ENCODE measurements at regions not wholly inside any gene's neighbourhood (a gene's known extent, or its start where the extent isn't known, plus 50 kb on each side); places are given as distances from the start of the nearest gene placed in this dataset.
"Not testable (repeated sequence)": the region's sequence is repeated elsewhere in the genome, so short reads cannot be mapped to it uniquely, and the experiment has no call there.

DNA sequence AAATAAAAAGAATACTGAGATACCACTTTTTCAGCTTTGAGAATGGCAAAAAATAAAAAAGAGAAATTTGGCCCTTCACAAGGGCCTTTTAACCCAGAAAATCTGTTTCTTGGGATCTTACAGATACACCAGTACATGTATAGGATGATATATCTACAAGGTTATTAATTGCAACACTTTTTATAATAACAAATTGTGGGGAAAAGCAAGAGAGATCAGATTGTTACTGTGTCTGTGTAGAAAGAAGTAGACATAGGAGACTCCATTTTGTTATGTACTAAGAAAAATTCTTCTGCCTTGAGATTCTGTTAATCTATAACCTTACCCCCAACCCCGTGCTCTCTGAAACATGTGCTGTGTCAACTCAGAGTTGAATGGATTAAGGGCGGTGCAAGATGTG is 378.7 kb downstream of the KIF2B start:
- not testable (repeated sequence) for DNase-seq

DNA sequence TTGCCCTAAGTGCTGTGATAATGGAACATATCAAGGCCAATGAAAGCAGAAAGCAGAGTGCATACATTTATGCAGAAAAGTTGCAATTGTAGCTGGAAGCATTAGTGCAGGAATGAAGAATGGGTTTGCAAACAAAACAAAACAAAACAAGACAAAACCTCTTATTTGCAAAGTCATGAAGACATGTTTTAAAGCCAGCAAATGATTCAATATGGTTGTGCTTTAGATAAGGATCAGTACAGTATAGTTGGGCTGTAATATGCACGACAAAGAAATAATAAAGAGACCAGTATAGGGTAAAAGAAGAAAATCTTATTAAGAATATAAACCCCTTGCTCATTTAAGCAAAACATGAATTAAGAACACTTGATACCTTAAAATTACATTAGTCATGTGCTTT is 398.1 kb downstream of the KIF2B start:
- no peak for DNase-seq

DNA sequence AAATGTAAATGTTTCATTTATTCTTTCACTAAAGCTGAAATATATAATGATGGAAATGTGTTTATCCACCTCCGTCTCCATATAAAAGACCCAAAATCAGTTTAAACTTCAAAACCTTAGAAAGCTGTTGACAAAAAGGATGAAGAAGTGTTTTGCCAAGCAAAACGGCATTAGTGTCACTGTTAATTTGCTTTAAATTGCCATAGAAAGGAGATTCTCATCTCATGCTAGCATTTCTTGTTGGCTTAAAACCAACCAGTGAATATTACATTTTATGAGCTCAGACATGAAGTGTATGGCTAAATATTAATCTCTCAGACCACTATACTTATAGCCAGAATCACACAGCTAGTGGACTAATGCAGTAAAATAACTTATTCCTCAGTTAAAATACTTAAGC is 398.8 kb downstream of the KIF2B start:
- DNase-seq, result no peak

DNA sequence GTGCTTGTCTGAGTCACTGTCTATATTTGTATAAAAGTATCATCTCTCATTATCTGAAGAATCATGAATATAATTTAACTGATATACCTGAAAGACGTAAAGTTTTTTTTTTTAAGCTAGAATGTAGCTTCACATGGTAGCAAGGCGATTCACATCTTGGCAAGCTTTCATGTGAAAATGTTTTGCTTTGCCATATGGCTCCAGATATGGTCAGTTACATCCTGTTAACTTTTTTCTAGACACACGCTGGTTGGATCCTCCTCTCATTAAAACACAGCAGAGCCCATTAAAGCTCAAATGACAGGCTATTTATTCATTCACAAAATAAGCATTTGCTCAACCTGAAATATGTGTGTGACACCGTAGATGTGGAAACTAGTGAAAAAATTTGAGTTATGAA is 412.8 kb downstream of the KIF2B start:
- DNase-seq, result no peak

DNA sequence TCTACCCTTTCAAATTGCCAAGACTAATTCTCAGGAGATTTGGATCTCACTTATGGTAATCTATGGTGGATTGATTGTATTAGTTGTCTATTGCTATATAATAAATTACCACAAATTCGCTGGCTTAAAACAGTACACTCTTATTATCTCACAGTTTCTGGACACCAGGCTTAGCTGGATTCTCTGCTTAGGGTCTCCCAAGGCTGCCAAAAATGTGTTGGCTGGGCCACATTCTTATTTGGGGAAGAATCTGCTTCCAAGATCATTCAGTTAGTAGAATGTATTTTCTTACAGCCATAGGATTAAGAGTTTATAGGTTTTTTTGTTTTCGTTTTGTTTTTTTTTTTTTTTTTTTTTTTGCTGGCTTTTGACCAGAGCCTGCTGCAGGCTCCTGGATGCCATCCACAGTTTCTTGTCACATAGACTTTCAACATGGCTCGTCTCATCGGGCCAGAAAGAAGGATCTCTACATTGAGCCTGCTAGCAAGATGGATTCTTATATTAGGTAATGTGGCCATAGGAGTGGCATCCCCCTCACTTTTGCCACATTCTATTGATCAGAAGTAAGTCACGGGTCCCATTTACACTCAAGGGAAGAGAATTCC is 415.3 kb downstream of the KIF2B start:
- DNase-seq, result no peak

DNA sequence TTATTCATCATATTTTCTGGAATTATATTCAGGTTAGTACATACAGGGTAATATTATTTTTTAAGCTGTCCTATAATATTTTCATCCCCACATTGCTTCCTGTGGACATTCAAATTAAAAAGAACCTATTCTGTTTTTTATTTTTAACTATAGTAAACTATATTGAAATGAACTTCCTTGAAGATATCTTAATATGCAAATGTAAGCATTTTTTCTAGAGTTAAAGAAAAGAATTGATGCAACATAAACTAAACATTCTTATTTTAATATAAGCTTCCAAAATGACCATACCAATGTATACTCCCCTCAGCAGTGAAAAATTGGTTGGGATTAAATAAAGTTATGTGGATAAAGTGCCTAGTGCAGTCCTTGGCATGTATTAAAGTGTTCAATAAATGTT is 416.6 kb downstream of the KIF2B start:
- no peak for DNase-seq

DNA sequence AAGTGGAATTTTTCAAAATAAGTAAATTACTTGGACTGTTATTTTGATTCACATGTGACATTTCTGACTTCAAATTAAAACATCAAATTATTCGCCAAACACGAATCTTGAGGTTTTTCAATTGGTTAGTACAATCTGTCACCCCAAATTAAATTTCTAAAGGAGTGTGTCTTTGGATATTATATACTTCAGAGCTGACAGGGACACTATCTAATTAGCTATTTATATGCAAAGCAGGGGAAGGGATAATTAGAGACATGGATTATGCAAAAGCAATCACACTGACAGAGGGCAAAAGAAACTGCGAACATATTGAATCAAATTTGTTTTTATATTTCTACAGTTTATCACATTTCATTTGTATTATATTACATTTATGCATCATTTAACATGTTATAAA is 433.0 kb downstream of the KIF2B start:
- no peak for DNase-seq

DNA sequence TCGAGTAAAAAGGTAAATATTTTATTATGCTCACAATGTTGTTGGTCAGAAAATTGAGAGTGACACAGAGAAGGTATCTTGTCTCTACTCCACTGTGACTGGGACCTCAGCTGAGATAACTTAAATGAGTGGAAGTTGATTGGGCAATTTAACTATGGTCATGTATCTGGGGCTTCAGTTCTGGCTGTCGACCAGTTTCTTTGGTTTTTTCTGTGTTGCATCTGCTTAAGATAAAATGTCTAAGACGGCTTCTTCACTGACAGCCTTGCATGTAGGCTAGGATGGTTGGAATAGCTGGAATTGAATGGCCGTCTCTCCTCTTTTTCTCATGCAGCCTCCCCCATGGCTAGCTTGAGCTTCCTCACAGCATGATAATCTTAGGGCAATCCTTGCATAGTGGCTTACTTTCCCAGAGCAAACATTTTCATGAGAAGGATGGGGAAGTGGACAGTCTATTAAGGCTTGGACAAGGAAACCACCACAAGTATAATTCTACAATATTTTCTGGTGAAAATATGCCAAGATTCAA is 433.7 kb downstream of the KIF2B start:
- no peak for DNase-seq

DNA sequence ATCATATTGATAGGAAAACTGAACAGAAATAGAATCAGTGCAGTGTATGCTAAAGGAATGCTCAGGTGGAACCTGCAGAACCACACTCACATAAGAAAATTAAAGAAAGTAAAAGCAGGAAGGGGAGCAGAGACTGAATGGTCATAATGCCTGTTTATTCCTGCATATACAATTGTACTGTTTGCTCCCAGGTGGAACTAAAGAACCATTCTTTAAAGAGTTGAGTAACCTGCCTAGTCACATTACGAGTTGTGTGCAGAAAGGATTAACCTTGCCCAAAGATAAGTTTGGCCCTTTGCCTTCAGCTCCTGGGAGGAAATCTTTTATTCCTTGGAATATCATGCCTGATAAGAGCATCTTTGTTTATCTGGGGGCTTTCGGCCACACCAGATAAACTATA is 434.7 kb downstream of the KIF2B start:
- no peak for DNase-seq

DNA sequence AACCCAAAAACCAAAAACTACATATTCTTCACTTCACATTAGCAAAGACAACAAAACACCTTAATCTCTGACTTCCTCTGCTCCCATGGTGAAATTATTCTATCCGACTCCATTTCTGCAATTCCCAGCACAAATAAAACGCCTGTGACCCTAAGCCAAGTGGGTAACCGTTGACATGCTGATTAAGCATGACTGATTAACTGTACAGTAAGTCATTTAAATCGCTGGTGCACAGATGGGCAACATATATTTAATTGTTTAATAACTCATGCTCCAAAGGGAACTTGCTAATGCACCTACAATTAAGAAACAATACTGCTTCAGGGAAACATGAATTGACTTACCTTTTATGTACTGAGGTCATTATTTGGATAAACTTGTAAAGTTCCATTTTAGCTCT is 436.7 kb downstream of the KIF2B start:
- no peak for DNase-seq

DNA sequence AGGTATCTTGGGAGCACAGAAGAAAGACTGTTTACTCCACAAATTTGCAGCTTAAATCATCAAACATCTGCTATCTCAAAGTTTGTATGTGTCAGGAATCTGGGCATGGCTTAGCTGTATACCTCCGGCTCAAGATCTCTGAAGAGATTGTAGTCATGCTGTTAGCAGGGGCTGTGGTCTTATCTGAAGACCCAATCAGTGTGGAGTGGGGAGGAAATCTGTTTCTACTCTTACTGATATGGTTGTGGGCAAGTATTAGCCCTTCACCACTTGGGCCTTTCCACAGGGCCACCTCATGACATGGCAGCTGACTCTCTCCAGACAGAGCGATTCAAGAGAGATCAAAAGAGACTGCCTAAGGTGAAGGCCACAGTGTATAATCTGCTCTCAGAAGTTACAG is 438.7 kb downstream of the KIF2B start:
- no peak for DNase-seq

DNA sequence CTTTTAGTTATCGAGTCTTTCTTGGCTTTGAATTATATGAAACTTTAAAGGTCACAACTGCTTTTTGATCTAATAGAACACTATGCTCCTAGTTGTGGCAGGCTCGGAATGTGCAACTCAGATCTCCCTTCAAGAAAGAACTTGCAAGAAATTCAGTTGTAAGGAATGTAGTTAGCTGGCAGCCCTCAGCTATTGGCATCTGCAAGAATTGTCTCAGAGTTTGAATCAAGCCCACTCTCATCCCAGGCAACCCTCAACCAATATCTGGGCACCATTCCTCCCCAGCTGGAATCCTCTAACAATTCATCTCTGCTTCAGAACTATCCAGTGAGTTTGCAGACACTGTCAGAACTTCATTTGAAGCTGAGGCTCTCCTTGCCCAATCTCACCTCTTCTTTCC is 447.2 kb downstream of the KIF2B start:
- no peak for DNase-seq

DNA sequence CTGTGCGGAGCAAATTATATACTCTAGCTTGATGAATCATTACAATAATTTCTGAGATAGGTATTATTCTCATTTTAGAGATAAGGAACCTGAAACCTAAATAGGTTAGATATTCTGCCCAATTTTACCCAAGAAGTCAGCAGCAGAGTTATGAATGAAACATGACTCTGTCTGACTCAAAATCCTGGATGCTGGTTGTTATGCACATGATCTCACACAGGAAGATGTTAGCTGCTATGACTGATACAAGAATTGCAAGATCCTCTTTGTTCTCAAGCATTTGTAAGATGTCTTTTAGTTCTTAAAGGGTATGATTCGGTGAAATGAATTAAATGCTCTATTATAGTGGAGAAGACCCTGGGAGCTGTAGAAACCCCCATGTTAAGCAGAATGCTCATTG is 447.8 kb downstream of the KIF2B start:
- DNase-seq, result no peak

DNA sequence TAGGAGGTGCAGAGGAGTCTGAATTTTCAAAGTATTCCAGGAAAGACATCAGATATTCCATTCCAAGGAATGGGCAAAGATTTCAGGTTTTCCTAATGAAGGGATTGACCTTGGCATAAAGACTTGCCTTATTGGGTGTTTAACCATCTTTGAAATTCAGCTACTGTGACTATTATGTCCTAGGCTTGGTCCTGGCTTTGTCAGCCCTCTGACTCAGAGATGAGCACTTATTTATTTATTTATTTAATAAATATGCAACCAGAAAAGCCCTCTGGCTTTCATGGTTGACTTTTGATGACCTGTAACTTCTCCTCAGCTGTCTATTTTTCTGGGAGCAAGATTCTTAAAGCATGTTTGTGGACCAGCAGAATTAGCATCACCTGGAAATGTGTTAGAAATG is 455.1 kb downstream of the KIF2B start:
- no peak for DNase-seq

DNA sequence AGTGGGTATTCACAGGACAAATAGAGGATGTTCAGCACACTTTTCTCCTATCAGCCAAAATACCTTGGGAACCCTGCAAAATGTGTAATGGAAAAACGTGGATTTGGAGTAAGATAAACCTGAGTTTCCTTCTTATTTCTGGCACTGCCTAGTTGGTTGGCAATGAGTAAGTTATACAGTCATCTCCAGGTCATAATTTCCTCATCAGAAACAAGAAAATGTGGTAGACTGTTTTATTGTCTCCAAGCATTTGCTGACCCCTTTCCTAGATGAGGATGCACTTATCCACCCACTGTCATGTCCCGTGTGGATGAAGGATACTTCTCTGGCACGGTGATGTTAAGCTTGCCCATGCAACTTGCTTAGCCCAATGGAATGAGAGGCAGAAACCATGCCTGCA is 458.0 kb downstream of the KIF2B start:
- DNase-seq, result no peak

DNA sequence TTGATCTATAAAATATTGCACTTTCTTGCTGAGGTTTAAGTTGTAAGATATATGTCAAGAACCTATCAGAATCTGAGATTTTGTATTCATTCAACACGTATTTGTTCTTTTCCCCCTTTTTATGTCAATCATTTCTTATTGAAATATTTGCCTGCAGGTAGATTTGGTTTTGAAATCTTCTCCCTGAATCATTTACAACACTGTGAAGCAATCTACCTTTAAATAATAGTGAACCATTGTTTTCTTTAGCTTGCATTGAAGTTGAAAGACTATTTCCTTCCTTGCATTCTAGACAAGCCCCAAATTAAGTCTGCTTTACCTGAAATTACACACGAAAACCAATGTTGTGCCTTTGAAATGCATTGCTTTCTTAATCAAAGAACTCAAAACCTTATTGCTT is 460.2 kb downstream of the KIF2B start:
- DNase-seq, result no peak

DNA sequence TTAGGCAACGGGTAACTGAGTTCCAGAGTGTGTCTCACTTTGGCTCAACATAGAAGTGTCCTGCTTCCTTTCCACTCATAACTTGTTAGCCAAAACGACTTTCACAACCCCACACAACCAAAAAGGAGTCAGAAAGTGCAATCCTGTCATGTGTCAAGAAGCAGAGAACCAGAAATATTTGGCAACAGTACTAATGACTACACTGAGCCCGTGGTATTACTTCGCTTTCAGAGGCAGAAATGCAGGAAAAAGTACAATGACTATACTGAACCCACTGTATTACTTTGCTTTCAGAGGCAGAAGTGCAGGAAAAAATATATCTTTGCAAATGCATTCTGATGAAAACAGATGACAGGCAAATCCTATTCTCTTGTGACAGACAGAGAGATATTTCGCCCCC is 484.6 kb downstream of the KIF2B start:
- no peak for DNase-seq

DNA sequence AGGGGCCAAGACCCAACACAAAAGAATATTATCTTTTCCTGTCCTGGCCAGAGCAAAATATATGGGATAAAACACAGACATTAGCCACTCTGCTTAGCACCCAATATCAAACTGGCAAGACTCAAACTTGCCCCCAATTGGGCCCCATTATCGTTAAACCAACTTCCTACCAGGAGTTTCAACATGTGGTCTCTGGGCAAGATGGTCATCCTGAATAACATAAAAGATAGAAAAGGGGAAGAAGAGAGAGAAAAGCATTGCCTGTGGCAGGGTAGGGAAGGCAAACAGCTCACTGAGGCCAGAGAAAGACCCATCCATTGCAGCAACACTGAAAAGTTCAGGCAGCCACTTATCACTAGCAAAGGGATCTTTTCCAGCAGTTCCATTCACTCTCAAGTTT is 502.1 kb downstream of the KIF2B start:
- DNase-seq, result no peak

DNA sequence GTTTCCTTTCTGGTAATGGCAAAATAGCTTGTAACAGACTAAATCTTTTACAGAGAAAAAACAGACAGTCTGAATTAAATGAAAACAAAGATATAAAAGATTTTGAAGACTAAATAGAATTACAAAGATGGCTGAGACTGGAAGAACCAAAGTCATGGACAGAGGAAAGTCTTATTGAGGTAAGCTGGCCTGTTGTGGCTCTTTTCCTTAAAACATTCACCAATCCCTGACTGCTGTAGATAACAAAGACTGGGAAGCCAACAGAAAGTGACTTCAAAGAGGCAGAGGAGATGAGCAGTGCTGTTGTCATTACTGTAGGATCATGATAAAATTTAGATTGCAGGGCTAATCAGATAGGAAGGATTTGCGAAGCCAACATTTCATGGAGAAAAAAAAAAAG is 517.0 kb downstream of the KIF2B start:
- DNase-seq, result no peak

DNA sequence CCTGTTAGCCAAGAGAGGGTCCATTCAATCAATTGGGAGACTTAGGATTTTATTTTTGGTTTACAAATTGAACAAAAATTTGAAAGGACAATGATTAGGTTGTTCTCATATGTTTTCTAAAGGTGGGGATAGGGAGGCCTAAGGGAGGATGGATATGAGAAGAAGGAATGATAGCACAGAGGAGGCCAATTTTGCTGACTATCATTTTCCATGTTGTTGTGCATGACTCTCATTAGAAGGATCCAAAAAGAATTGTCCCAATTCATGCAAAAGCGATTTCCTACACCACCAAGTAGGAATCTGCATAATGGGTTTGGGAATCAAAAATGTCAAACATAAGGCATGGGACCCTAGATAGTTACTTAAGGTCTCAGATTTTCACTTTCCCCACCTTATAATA is 524.8 kb downstream of the KIF2B start:
- DNase-seq, result no peak

DNA sequence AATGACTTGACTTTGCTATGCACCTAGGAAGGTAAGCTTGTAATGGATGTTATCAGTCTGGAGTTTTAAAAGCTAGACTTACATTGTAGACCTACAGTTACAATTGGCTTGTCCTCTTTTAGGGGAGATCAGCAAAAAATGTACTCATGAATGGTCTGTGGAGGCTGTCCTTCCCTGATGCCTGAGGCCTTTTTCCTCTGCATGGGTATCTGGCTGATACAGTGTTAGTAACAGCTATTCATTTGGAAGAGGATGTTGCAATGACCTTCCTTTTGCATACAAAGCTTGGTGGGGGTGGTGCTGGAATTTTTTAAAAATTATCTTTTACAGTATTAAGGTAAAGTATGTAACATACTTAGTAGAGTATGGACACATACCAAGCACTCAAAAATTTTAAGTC is 525.5 kb downstream of the KIF2B start:
- DNase-seq, result no peak

DNA sequence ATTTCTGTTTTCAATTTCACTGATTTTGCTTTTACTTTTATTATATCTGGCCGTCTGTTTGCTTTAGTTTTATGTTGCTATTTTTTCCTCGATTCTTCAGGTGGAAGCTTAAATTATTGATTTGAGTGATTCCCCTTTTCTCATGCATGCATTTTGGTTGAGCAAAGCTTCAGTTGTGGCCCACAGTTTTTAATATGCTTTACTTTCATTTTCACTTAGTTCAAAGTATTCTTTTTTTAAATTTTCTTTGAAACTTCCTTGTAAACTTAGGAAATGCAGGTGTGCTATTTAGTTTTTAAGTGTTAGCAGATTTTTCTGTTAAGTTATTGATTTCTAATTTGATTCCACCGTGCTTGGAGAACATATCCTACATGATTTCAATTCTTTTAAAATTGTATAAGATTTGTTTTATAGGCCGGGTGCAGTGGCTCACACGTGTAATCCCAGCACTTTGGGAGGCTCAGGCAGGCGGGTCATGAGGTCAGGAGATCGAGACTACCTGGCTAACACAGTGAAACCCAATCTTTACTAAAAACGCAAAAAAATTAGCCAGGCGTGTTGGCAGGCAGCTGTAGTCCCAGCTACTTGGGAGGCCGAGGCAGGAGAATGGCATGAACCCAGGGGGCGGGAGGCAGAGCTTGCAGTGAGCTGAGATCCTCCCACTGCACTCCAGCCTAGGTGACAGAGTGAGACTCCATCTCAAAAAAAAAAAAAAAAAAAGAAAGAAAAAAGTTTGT is 531.2 kb downstream of the KIF2B start:
- no peak for DNase-seq

DNA sequence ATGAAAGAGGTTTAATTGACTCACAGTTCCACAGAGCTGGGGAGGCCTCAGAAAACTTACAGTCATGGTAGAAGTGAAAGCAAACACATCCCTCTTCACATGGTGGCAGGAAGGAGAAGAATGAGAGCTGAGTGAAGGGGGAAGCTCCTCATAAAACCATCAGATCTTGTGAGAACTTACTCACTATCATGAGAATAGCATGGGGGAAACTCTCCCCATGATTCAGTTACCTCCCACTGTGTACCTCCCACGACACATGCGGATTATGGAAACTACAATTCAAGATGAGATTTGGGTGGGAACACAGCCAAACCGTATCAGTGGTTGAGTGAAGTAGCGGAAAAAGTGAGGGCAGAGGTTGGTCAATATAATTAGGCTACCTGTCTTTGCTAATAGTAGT is 538.3 kb downstream of the KIF2B start:
- DNase-seq, result not testable (repeated sequence)

DNA sequence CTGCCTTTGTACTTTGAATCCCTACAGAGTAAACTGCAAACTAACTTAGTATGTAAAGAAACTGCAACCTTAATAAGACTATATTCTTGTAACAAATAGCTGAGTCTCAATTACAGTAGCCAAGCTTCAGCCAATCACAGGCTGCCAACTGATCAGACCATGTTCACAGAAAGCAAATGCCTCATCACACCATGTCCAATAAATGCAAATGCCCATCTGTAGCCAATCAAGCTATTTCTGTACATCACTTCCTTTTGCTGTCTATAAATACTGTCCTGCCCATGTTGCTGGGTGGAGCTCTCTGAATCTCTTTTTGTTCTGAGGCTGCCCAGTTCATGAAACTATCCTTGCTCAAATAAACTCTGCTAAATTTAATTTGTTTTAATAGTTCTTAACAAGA is 531.7 kb upstream of the TOM1L1 start:
- DNase-seq, result no peak

All from SW 1271 (cell line).